Adrenal gland (tissue), 5 donors: ENCODE measurements at regions not wholly inside any gene's neighbourhood (a gene's known extent, or its start where the extent isn't known, plus 50 kb on each side); places are given as distances from the start of the nearest gene placed in this dataset.

ENCODE experiments used
- POLR2A ChIP-seq, 2 donors: fragments of 450-650 bp; IDR thresholded peaks; one replicate each; pipeline ENCODE4 v1.6.1; 2017; ENCODE audit warnings: antibody characterized with exemption in 2 of 2, mild to moderate bottlenecking in 2 of 2, moderate library complexity in 1 of 2
- TF ChIP-seq, protein P1 (sequence below), 6 experiments: fragments of 450-650 bp in 4 of 6; fragments of 200-600 bp in 2 of 6; sonication (generic) in 1 of 6; IDR thresholded peaks; 1 replicate in 5 of 6; 2 replicates in 1 of 6; pipeline versions ENCODE4 v1.5.1 to v1.8.0; 2016 to 2021; ENCODE audit warnings: antibody characterized with exemption in 6 of 6, mild to moderate bottlenecking in 2 of 6, moderate library complexity in 1 of 6
- donor health status: DM: no; HTN: no; CAD: no.

DNA sequence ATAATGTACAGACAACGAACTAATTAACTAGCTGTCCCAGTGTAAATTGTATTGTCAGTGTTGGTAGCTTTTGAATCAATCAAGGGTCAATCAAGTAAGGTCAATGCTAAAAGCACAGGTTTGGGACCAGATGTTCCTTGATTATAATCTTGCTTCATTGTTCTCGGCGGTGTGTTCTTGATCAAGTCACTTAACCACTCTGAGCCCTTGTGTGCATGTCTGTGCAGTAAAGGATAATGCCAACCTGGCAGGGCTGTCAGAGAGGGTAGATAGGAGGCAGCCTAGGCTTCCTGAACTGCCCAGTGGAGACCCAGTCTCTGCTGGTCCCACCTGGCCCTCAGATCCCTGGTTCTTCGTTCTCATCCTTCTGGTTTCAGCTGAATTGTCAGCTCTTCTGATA lies 221.0 kb downstream of the EMX2 start:
- TF ChIP-seq, protein P1, sequence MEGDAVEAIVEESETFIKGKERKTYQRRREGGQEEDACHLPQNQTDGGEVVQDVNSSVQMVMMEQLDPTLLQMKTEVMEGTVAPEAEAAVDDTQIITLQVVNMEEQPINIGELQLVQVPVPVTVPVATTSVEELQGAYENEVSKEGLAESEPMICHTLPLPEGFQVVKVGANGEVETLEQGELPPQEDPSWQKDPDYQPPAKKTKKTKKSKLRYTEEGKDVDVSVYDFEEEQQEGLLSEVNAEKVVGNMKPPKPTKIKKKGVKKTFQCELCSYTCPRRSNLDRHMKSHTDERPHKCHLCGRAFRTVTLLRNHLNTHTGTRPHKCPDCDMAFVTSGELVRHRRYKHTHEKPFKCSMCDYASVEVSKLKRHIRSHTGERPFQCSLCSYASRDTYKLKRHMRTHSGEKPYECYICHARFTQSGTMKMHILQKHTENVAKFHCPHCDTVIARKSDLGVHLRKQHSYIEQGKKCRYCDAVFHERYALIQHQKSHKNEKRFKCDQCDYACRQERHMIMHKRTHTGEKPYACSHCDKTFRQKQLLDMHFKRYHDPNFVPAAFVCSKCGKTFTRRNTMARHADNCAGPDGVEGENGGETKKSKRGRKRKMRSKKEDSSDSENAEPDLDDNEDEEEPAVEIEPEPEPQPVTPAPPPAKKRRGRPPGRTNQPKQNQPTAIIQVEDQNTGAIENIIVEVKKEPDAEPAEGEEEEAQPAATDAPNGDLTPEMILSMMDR (IDR thresholded peaks at IDR 0.05): no peak
- TF ChIP-seq POLR2A (IDR thresholded peaks at IDR 0.05): no peak
